Effector memory CD4-positive, alpha-beta T cell (primary cell): ENCODE measurements at regions not wholly inside any gene's neighbourhood (a gene's known extent, or its start where the extent isn't known, plus 50 kb on each side); places are given as distances from the start of the nearest gene placed in this dataset.

Experiments
- DNase-seq, 3 donors: peaks; one replicate each; pipeline ENCODE4 v3.0.0-alpha.2; 2020
- H3K27ac ChIP-seq: 2 replicates; pipeline ENCODE4 v1.7.0; 2013; ENCODE audit warnings: mild to moderate bottlenecking, low read length, moderate library complexity; ENCODE audit not compliant: insufficient read depth, poor library complexity, severe bottlenecking
- H3K27me3 ChIP-seq: replicated peaks from 2 replicates; pipeline ENCODE4 v1.7.0; 2013; ENCODE audit warnings: mild to moderate bottlenecking, low read length; ENCODE audit not compliant: insufficient read depth, control insufficient read depth, poor library complexity, severe bottlenecking
- H3K36me3 ChIP-seq: 2 replicates; pipeline ENCODE4 v1.7.0; 2013; ENCODE audit warnings: mild to moderate bottlenecking, low read length, moderate library complexity; ENCODE audit not compliant: control insufficient read depth, insufficient read depth
- H3K4me1 ChIP-seq: 2 replicates; pipeline ENCODE4 v1.7.0; 2013; ENCODE audit warnings: low read length, mild to moderate bottlenecking; ENCODE audit not compliant: control insufficient read depth, insufficient read depth, poor library complexity, severe bottlenecking
- H3K4me3 ChIP-seq: 2 replicates; pipeline ENCODE4 v1.7.0; 2013; ENCODE audit warnings: low read length, low read depth, mild to moderate bottlenecking; ENCODE audit not compliant: insufficient read depth, poor library complexity, severe bottlenecking
- H3K9me3 ChIP-seq: 2 replicates; pipeline ENCODE4 v1.7.0; 2013; ENCODE audit warnings: mild to moderate bottlenecking, low read length, moderate library complexity; ENCODE audit not compliant: control insufficient read depth

GRCh38 chr20:56859039-56859800, 230.1 kb downstream of the TFAP2C start:
- Histone ChIP-seq H3K27me3 (no peaks in the 10 kb centered on the region), H3K4me1 (no peaks in the 10 kb centered on the region)

GRCh38 chr20:56859801-56860261, 230.7 kb downstream of the TFAP2C start:
- H3K4me1 ChIP-seq: no peaks in the 10 kb centered on the region
- no peaks in the 10 kb centered on the region for H3K27me3 ChIP-seq
- H3K27ac ChIP-seq: no peak overlapping the region
- no peaks in the 10 kb centered on the region for H3K9me3 ChIP-seq
- H3K36me3 ChIP-seq: no peaks in the 10 kb centered on the region
- H3K4me3 ChIP-seq: no peak overlapping the region
- no peak for DNase-seq

More at GRCh38 chr20:56859039-56859800, 230.1 kb downstream of the TFAP2C start:
- no peak for DNase-seq
- Histone ChIP-seq H3K9me3 (no peaks in the 10 kb centered on the region), H3K27ac (no peak overlapping the region), H3K36me3 (no peaks in the 10 kb centered on the region), H3K4me3 (no peak overlapping the region)

GRCh38 chr20:56860413-56860812, 231.3 kb downstream of the TFAP2C start:
- Histone ChIP-seq H3K36me3 (no peaks in the 10 kb centered on the region), H3K27ac (no peak overlapping the region), H3K4me3 (no peak overlapping the region), H3K4me1 (no peaks in the 10 kb centered on the region), H3K27me3 (no peaks in the 10 kb centered on the region), H3K9me3 (no peaks in the 10 kb centered on the region)
- DNase-seq: no peak

- H3K27me3 ChIP-seq: no peaks in the 10 kb centered on the region
- H3K4me3 ChIP-seq: no peak overlapping the region
- no peak overlapping the region for H3K27ac ChIP-seq
- no peaks in the 10 kb centered on the region for H3K36me3 ChIP-seq
- no peaks in the 10 kb centered on the region for H3K4me1 ChIP-seq
- no peak for DNase-seq
- H3K9me3 ChIP-seq: no peaks in the 10 kb centered on the region
Measured at GRCh38 chr20:56861590-56861989, 232.5 kb downstream of the TFAP2C start.

GRCh38 chr20:56865055-56865454, 235.9 kb downstream of the TFAP2C start:
- no peak for DNase-seq
- no peaks in the 10 kb centered on the region for H3K36me3 ChIP-seq
- no peak overlapping the region for H3K4me3 ChIP-seq
- H3K27ac ChIP-seq: no peak overlapping the region
- no peaks in the 10 kb centered on the region for H3K4me1 ChIP-seq
- H3K27me3 ChIP-seq: no peaks in the 10 kb centered on the region
- H3K9me3 ChIP-seq: no peaks in the 10 kb centered on the region

GRCh38 chr20:56867128-56867527, 238.0 kb downstream of the TFAP2C start:
- Histone ChIP-seq H3K4me3 (no peak overlapping the region), H3K27me3 (no peaks in the 10 kb centered on the region), H3K27ac (no peak overlapping the region), H3K36me3 (no peaks in the 10 kb centered on the region), H3K4me1 (no peaks in the 10 kb centered on the region), H3K9me3 (no peaks in the 10 kb centered on the region)
- DNase-seq: no peak

- no peaks in the 10 kb centered on the region for H3K9me3 ChIP-seq
- no peak for DNase-seq
- no peak overlapping the region for H3K27ac ChIP-seq
- H3K36me3 ChIP-seq: no peaks in the 10 kb centered on the region
- no peaks in the 10 kb centered on the region for H3K27me3 ChIP-seq
- H3K4me3 ChIP-seq: no peak overlapping the region
- no peaks in the 10 kb centered on the region for H3K4me1 ChIP-seq
Measured at GRCh38 chr20:56868746-56869145, 239.6 kb downstream of the TFAP2C start.

GRCh38 chr20:56870271-56870670, 241.2 kb downstream of the TFAP2C start:
- no peaks in the 10 kb centered on the region for H3K36me3 ChIP-seq
- no peak for DNase-seq
- H3K27me3 ChIP-seq: no peaks in the 10 kb centered on the region
- no peak overlapping the region for H3K4me3 ChIP-seq
- H3K4me1 ChIP-seq: no peaks in the 10 kb centered on the region
- H3K9me3 ChIP-seq: no peaks in the 10 kb centered on the region
- H3K27ac ChIP-seq: no peak overlapping the region

- Histone ChIP-seq H3K4me1 (no peaks in the 10 kb centered on the region), H3K27ac (no peak overlapping the region), H3K36me3 (no peaks in the 10 kb centered on the region), H3K27me3 (no peaks in the 10 kb centered on the region), H3K9me3 (no peaks in the 10 kb centered on the region), H3K4me3 (no peak overlapping the region)
- no peak for DNase-seq
Measured at GRCh38 chr20:56871691-56872090, 242.6 kb downstream of the TFAP2C start.

GRCh38 chr20:56872620-56873458, 243.7 kb downstream of the TFAP2C start:
- H3K4me3 ChIP-seq: no peak overlapping the region
- no peaks in the 10 kb centered on the region for H3K4me1 ChIP-seq
- no peaks in the 10 kb centered on the region for H3K36me3 ChIP-seq
- DNase-seq: no peak
- no peaks in the 10 kb centered on the region for H3K27me3 ChIP-seq
- no peaks in the 10 kb centered on the region for H3K9me3 ChIP-seq
- no peak overlapping the region for H3K27ac ChIP-seq
